ENCODE measurements at regions not wholly inside any gene's neighbourhood (a gene's known extent, or its start where the extent isn't known, plus 50 kb on each side); places are given as distances from the start of the nearest gene placed in this dataset.

DNA sequence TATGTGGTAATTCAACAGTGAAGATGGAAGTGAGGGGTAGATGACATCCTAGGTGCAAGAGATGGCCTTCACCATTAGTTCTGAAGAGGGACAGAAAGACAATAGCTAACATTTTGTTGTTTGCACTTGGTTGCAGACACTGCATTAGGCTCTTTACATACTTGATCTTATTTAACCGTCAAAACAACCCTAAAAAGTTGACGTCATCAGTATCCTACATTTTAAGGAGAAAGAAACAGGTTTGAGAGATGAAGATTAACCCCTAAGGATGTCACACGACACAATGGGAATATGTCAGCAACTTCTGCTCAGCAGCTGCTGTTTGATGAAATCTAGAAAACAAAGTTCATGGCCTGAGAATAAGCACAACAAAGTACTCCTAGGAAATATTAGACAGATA is 72.6 kb upstream of the MC3R start:
- TF ChIP-seq, protein P1, sequence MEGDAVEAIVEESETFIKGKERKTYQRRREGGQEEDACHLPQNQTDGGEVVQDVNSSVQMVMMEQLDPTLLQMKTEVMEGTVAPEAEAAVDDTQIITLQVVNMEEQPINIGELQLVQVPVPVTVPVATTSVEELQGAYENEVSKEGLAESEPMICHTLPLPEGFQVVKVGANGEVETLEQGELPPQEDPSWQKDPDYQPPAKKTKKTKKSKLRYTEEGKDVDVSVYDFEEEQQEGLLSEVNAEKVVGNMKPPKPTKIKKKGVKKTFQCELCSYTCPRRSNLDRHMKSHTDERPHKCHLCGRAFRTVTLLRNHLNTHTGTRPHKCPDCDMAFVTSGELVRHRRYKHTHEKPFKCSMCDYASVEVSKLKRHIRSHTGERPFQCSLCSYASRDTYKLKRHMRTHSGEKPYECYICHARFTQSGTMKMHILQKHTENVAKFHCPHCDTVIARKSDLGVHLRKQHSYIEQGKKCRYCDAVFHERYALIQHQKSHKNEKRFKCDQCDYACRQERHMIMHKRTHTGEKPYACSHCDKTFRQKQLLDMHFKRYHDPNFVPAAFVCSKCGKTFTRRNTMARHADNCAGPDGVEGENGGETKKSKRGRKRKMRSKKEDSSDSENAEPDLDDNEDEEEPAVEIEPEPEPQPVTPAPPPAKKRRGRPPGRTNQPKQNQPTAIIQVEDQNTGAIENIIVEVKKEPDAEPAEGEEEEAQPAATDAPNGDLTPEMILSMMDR (IDR thresholded peaks at IDR 0.05): no peak
- no peak for TF ChIP-seq EP300 (IDR thresholded peaks at IDR 0.05; ENCODE audit: low read depth)
- TF ChIP-seq POLR2A (IDR thresholded peaks at IDR 0.05): no peak
- no peak for TF ChIP-seq POLR2AphosphoS5 (IDR thresholded peaks at IDR 0.05)

Measured in transverse colon (tissue), 4 donors.